ENCODE measurements at regions not wholly inside any gene's neighbourhood (a gene's known extent, or its start where the extent isn't known, plus 50 kb on each side); places are given as distances from the start of the nearest gene placed in this dataset.

DNA sequence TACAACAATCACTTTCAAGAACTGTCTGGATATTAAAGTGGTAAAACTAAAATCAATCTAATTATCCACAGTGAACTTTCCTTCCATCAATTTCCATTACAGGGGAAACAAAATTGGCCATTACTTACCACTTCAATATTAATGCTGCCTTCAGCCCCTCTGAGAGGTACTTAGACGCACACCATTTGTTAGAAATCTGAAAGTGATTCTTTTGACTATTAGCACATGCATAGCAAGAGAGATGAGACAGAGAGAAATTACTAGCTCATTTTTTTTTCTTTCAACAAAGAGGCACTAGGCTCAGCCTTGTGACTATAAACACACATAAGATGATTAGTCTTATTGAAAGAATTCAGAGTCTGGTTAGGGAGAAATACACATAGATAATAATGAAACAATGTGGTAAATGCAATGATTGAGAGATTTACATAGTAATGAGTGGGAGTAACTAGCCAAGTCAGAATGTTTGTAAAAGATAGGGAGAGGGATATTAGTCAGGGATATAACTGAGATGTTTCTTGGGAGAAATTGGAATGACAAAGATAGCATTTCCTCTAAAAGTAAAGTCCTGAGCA is 93.3 kb downstream of the YIPF7 start:
- TF ChIP-seq, protein P1, sequence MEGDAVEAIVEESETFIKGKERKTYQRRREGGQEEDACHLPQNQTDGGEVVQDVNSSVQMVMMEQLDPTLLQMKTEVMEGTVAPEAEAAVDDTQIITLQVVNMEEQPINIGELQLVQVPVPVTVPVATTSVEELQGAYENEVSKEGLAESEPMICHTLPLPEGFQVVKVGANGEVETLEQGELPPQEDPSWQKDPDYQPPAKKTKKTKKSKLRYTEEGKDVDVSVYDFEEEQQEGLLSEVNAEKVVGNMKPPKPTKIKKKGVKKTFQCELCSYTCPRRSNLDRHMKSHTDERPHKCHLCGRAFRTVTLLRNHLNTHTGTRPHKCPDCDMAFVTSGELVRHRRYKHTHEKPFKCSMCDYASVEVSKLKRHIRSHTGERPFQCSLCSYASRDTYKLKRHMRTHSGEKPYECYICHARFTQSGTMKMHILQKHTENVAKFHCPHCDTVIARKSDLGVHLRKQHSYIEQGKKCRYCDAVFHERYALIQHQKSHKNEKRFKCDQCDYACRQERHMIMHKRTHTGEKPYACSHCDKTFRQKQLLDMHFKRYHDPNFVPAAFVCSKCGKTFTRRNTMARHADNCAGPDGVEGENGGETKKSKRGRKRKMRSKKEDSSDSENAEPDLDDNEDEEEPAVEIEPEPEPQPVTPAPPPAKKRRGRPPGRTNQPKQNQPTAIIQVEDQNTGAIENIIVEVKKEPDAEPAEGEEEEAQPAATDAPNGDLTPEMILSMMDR (IDR thresholded peaks at IDR 0.05), result no peak
- TF ChIP-seq POLR2A (IDR thresholded peaks at IDR 0.05; ENCODE audit: low read length), result no peak
- TF ChIP-seq, protein P2, sequence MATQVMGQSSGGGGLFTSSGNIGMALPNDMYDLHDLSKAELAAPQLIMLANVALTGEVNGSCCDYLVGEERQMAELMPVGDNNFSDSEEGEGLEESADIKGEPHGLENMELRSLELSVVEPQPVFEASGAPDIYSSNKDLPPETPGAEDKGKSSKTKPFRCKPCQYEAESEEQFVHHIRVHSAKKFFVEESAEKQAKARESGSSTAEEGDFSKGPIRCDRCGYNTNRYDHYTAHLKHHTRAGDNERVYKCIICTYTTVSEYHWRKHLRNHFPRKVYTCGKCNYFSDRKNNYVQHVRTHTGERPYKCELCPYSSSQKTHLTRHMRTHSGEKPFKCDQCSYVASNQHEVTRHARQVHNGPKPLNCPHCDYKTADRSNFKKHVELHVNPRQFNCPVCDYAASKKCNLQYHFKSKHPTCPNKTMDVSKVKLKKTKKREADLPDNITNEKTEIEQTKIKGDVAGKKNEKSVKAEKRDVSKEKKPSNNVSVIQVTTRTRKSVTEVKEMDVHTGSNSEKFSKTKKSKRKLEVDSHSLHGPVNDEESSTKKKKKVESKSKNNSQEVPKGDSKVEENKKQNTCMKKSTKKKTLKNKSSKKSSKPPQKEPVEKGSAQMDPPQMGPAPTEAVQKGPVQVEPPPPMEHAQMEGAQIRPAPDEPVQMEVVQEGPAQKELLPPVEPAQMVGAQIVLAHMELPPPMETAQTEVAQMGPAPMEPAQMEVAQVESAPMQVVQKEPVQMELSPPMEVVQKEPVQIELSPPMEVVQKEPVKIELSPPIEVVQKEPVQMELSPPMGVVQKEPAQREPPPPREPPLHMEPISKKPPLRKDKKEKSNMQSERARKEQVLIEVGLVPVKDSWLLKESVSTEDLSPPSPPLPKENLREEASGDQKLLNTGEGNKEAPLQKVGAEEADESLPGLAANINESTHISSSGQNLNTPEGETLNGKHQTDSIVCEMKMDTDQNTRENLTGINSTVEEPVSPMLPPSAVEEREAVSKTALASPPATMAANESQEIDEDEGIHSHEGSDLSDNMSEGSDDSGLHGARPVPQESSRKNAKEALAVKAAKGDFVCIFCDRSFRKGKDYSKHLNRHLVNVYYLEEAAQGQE (IDR thresholded peaks at IDR 0.05), result no peak
- TF ChIP-seq, protein P3, sequence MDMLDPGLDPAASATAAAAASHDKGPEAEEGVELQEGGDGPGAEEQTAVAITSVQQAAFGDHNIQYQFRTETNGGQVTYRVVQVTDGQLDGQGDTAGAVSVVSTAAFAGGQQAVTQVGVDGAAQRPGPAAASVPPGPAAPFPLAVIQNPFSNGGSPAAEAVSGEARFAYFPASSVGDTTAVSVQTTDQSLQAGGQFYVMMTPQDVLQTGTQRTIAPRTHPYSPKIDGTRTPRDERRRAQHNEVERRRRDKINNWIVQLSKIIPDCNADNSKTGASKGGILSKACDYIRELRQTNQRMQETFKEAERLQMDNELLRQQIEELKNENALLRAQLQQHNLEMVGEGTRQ (IDR thresholded peaks at IDR 0.05), result no peak
- no peak for TF ChIP-seq RCOR1 (IDR thresholded peaks at IDR 0.05; ENCODE audit: low read depth, low read length)
- no peak for TF ChIP-seq RNF2 (IDR thresholded peaks at IDR 0.05; ENCODE audit: borderline replicate concordance, low read depth)
- TF ChIP-seq POLR2AphosphoS2 (conservative IDR thresholded peaks at IDR 0.05; ENCODE audit: low read length), result no peak

Measured in A549 (cell line).